ENCODE measurements at regions not wholly inside any gene's neighbourhood (a gene's known extent, or its start where the extent isn't known, plus 50 kb on each side); places are given as distances from the start of the nearest gene placed in this dataset.

DNA sequence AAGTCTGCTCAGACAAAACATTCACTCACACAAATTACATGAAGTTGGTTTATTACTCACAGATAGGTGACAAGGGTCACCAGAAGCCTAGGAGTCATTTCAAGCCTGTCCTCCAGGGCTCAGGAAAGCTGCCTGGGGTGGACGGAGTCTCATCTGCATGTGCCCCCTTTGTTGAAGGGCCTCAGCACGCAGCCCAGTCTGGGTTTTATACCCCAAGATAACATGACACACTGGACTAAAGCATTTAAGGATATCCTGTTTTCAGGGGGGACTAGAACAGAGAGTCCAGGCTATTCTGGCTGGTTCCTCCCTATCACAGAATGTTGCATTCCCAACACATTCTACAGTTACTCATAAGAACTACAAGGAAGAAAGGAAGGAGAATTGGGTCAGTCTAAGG lies 164.7 kb downstream of the MREG start:
- DNase-seq (ENCODE audit: low read depth in 1 of 2, low spot score in 1 of 2): no peak
- no peak overlapping the region for H3K4me3 ChIP-seq (replicated peaks; ENCODE audit: insufficient read depth, low read length)
- H3K27me3 ChIP-seq (ENCODE audit: insufficient read depth, poor library complexity, severe bottlenecking): no peaks in the 10 kb centered on the region
- H3K27ac ChIP-seq (replicated peaks): no peak overlapping the region
- TF ChIP-seq, protein P1, sequence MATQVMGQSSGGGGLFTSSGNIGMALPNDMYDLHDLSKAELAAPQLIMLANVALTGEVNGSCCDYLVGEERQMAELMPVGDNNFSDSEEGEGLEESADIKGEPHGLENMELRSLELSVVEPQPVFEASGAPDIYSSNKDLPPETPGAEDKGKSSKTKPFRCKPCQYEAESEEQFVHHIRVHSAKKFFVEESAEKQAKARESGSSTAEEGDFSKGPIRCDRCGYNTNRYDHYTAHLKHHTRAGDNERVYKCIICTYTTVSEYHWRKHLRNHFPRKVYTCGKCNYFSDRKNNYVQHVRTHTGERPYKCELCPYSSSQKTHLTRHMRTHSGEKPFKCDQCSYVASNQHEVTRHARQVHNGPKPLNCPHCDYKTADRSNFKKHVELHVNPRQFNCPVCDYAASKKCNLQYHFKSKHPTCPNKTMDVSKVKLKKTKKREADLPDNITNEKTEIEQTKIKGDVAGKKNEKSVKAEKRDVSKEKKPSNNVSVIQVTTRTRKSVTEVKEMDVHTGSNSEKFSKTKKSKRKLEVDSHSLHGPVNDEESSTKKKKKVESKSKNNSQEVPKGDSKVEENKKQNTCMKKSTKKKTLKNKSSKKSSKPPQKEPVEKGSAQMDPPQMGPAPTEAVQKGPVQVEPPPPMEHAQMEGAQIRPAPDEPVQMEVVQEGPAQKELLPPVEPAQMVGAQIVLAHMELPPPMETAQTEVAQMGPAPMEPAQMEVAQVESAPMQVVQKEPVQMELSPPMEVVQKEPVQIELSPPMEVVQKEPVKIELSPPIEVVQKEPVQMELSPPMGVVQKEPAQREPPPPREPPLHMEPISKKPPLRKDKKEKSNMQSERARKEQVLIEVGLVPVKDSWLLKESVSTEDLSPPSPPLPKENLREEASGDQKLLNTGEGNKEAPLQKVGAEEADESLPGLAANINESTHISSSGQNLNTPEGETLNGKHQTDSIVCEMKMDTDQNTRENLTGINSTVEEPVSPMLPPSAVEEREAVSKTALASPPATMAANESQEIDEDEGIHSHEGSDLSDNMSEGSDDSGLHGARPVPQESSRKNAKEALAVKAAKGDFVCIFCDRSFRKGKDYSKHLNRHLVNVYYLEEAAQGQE (IDR thresholded peaks at IDR 0.05; ENCODE audit: insufficient replicate concordance, low read depth): no peak
- TF ChIP-seq GABPA (IDR thresholded peaks at IDR 0.05; ENCODE audit: low read depth) (no peak), SPI1 (IDR thresholded peaks at IDR 0.05; ENCODE audit: borderline replicate concordance, low read depth) (no peak), POLR2AphosphoS5 (IDR thresholded peaks at IDR 0.05; ENCODE audit: low read depth) (no peak)
- TF ChIP-seq, protein P2, sequence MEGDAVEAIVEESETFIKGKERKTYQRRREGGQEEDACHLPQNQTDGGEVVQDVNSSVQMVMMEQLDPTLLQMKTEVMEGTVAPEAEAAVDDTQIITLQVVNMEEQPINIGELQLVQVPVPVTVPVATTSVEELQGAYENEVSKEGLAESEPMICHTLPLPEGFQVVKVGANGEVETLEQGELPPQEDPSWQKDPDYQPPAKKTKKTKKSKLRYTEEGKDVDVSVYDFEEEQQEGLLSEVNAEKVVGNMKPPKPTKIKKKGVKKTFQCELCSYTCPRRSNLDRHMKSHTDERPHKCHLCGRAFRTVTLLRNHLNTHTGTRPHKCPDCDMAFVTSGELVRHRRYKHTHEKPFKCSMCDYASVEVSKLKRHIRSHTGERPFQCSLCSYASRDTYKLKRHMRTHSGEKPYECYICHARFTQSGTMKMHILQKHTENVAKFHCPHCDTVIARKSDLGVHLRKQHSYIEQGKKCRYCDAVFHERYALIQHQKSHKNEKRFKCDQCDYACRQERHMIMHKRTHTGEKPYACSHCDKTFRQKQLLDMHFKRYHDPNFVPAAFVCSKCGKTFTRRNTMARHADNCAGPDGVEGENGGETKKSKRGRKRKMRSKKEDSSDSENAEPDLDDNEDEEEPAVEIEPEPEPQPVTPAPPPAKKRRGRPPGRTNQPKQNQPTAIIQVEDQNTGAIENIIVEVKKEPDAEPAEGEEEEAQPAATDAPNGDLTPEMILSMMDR (IDR thresholded peaks at IDR 0.05; ENCODE audit: insufficient read depth, low read length): no peak

DNA sequence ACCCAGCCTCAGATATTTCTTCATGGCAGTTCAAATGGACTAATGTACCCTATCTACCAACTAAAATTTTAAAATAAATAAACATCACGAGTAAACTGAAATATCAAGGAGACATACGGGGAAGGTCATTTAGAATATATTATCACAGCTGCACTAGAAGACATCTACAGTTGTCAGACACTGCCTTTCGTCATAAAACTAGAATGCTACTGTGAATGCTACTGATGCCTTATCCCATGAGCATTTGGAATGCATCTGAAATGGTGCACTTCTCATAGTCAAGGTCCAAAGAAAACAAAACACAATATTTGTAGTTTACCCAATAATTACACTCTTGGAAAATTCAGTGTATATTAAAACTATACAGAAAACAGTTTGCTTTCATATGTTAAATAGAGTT lies 165.2 kb downstream of the MREG start:
- no peak for DNase-seq (ENCODE audit: low read depth in 1 of 2, low spot score in 1 of 2)
- Histone ChIP-seq H3K27ac (replicated peaks) (no peak overlapping the region), H3K4me3 (replicated peaks; ENCODE audit: insufficient read depth, low read length) (no peak overlapping the region), H3K27me3 (ENCODE audit: insufficient read depth, poor library complexity, severe bottlenecking) (no peaks in the 10 kb centered on the region)
- no peak for TF ChIP-seq GABPA (IDR thresholded peaks at IDR 0.05; ENCODE audit: low read depth)
- no peak for TF ChIP-seq SPI1 (IDR thresholded peaks at IDR 0.05; ENCODE audit: borderline replicate concordance, low read depth)
- TF ChIP-seq, protein P1 (IDR thresholded peaks at IDR 0.05; ENCODE audit: insufficient replicate concordance, low read depth): no peak
- TF ChIP-seq, protein P2 (IDR thresholded peaks at IDR 0.05; ENCODE audit: insufficient read depth, low read length): no peak
- TF ChIP-seq POLR2AphosphoS5 (IDR thresholded peaks at IDR 0.05; ENCODE audit: low read depth): no peak

- Histone ChIP-seq H3K27me3 (ENCODE audit: insufficient read depth, poor library complexity, severe bottlenecking) (no peaks in the 10 kb centered on the region), H3K27ac (replicated peaks) (no peak overlapping the region), H3K4me3 (replicated peaks; ENCODE audit: insufficient read depth, low read length) (no peak overlapping the region)
- no peak for DNase-seq (ENCODE audit: low read depth in 1 of 2, low spot score in 1 of 2)
- TF ChIP-seq, protein P2 (IDR thresholded peaks at IDR 0.05; ENCODE audit: insufficient read depth, low read length): no peak
- TF ChIP-seq SPI1 (IDR thresholded peaks at IDR 0.05; ENCODE audit: borderline replicate concordance, low read depth): 0 out of 2 replicates have a peak, but pooled peaks have one; percentile 4
These were observed 165.6 kb downstream of the MREG start for GRCh38 chr2:215847718-215848117.

GRCh38 chr2:215847056-215847455 lies 166.3 kb downstream of the MREG start:
- DNase-seq (ENCODE audit: low read depth in 1 of 2, low spot score in 1 of 2): no peak
- no peak for TF ChIP-seq POLR2AphosphoS5 (IDR thresholded peaks at IDR 0.05; ENCODE audit: low read depth)
- TF ChIP-seq, protein P2 (IDR thresholded peaks at IDR 0.05; ENCODE audit: insufficient read depth, low read length): no peak
- no peak for TF ChIP-seq GABPA (IDR thresholded peaks at IDR 0.05; ENCODE audit: low read depth)
- TF ChIP-seq, protein P1 (IDR thresholded peaks at IDR 0.05; ENCODE audit: insufficient replicate concordance, low read depth): no peak
- no peak for TF ChIP-seq SPI1 (IDR thresholded peaks at IDR 0.05; ENCODE audit: borderline replicate concordance, low read depth)
- no peaks in the 10 kb centered on the region for H3K27me3 ChIP-seq (ENCODE audit: insufficient read depth, poor library complexity, severe bottlenecking)
- no peak overlapping the region for H3K27ac ChIP-seq (replicated peaks)
- no peak overlapping the region for H3K4me3 ChIP-seq (replicated peaks; ENCODE audit: insufficient read depth, low read length)

Data from HL-60 (cell line).